ENCODE measurements at regions not wholly inside any gene's neighbourhood (a gene's known extent, or its start where the extent isn't known, plus 50 kb on each side); places are given as distances from the start of the nearest gene placed in this dataset.

- peak; percentile 2 for DNase-seq
Observed at GRCh38 chr10:121036431-121036830, 185.3 kb downstream of the WDR11 start.

DNA sequence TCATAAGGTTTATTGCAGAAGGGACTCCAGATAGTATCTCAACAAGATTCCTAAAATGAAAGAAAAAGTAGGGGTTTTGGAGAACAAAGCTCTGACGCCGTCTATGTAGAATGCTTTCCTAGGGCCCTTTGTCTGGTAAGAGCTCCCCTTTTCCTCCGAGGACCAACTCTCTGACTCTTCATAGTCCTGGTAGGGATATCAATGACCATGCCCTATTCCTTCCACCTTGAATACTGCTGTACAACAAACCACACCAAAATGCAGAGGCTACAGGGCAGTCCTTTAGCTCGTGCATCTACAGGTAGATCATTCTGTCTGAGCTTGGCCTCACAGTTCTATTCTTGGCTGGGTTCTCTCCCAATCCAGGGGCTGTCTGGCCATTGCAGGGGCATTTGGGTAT is 190.3 kb downstream of the WDR11 start:
- DNase-seq = no peak

GRCh38 chr10:121041906-121042305 is 190.7 kb downstream of the WDR11 start:
- no peak for DNase-seq

DNA sequence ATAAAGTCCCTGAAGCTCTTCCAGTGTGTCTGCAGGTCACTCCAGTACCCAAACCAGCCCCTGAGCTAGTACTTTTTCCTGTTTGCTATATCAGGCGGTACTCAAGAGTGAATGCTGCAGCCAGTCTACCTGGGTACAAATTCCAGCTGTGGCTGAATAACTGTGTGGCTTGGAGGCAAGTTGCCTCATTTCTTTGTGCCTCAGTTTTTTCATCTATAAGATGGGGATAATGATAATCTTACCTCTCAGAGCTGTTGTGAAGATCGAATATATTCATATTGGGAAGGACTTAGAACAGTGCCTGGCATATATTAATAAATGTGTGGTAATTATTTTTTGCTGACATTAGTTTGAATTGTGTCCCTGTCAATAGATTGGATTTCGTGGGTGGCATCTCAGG is 191.2 kb downstream of the WDR11 start:
- DNase-seq = no peak

GRCh38 chr10:121043124-121043849 is 192.1 kb downstream of the WDR11 start:
- no peak for DNase-seq

- DNase-seq = no peak
Observed at GRCh38 chr10:121048749-121049148, 197.6 kb downstream of the WDR11 start.

GRCh38 chr10:121049489-121049888 is 198.3 kb downstream of the WDR11 start:
- DNase-seq = no peak

GRCh38 chr10:121049923-121050322 is 198.8 kb downstream of the WDR11 start:
- DNase-seq = no peak

DNA sequence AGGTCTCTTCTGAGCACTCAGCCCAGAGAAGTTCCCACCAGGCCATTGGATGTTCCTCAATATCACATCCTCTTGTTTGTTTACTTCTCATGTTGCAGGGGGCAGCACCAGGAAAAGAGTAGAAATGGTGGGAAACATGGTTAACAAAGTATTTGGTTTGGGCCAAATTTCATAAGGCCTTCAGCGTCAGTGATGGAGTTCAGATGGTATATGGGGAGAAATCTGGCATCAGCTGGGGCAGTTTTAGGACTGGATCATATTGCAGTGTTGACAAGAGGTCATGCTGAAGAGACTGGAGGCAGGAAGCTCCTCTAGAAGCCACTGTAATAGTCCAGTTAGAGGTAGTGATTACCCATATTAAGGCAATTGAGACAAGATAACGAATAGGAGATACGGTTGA is 200.0 kb downstream of the WDR11 start:
- DNase-seq = no peak

- no peak for DNase-seq
Observed at GRCh38 chr10:121051696-121052279, 200.6 kb downstream of the WDR11 start.

- no peak for DNase-seq
Observed at GRCh38 chr10:121053151-121053550, 202.0 kb downstream of the WDR11 start.

DNA sequence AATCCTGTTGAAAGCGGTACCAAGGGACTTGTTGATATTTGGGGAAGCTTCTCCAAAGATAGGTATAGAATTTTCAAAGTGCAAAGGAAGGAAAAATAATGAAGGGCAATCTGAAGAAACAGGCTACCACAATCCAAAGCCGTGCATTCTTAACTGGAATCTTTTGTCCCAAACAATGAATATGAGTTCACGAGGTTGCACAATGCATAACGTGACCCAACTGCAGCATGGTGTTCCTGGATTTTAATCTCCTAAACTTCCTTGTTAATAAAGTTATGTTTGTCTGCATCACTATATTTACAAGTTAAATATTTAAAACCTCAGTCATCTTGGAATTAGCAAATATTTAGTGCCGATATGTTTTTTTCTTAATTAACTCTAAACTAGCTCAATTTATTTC is 203.7 kb downstream of the WDR11 start:
- no peak for DNase-seq

- DNase-seq = no peak
Observed at GRCh38 chr10:121057269-121057668, 206.1 kb downstream of the WDR11 start.

GRCh38 chr10:121058082-121058481 is 206.9 kb downstream of the WDR11 start:
- no peak for DNase-seq

- no peak for DNase-seq
Observed at GRCh38 chr10:121059351-121059750, 208.2 kb downstream of the WDR11 start.

GRCh38 chr10:121062115-121062514 is 211.0 kb downstream of the WDR11 start:
- DNase-seq = no peak

- DNase-seq = no peak
Observed at GRCh38 chr10:121063744-121064143, 212.6 kb downstream of the WDR11 start.

DNA sequence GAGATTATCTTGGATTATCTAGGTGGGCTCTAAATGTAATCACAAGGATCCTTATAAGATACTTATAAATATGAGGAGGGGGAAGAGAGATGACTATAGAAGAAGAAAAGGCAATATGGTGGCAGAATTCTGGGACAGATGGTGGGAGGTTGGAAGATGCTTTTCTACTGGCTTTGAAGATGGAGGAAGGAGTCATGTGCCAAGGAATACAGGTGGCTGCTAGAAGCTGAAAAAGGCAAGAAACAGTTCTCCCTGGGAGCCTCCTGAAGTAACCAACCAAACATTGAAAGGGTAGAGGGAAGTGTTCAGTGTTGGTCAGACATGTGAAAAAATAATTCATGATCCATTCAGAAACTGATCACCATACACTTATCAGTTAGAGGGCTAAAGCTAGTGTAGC is 213.3 kb downstream of the WDR11 start:
- DNase-seq = no peak

DNA sequence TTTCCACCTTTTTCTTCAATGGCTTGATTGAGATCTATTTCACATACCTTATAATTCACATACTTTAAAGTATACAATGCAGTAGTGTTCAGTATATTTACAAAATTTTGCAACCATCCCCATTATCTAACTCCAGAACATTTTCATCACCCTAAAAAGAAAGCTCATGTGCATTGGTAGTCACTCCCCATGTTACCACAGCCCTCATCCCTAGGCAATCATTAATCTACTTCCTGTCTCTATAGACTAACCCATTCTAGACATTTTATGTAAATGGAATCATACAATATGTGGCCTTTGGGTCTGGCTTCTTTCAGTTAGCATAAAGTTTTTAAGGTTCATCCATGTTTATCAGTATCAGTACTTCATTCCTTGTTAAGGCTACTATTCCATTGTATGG is 214.2 kb downstream of the WDR11 start:
- no peak for DNase-seq

DNA sequence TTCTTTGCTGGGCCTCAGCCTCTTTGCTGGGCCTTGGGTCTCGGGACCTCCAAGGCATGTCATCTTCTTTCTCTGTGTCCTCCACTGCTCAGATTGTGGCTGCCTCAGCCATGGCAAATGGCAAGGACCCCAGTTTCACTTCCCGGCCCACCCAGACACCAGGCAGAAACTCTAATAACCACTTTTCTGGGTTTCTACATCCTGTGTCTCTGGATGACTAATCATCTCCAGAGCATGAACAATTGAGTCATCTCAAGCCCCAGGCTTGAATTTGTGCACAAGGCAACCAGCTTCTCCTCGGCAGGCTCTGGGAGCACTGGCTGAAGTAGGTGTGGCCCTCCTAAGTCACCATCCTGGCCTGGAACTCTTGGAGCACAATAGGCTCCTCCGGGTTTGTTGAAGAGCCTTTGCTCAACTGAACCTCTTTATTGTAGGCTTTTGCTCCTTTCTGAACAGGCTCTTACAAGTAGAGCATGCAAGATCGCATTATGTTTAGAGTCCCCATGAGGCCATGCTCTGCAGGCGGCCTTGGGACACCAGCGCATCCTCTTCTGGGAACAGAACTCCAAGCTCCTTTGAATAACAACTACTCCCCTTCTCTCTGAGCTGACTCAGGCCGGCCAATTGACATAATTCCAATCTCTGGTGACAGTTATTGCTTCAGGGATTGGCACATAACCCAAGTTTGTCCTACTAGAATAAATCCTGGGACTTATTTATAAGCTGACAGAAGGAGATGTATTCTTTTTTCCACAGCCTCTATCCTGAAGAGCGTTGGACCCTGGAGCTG is 218.1 kb downstream of the WDR11 start:
- DNase-seq = peak; percentile 3

GRCh38 chr10:121070275-121071070 is 219.3 kb downstream of the WDR11 start:
- DNase-seq = no peak

GRCh38 chr10:121071901-121072300 is 220.7 kb downstream of the WDR11 start:
- DNase-seq = no peak

DNA sequence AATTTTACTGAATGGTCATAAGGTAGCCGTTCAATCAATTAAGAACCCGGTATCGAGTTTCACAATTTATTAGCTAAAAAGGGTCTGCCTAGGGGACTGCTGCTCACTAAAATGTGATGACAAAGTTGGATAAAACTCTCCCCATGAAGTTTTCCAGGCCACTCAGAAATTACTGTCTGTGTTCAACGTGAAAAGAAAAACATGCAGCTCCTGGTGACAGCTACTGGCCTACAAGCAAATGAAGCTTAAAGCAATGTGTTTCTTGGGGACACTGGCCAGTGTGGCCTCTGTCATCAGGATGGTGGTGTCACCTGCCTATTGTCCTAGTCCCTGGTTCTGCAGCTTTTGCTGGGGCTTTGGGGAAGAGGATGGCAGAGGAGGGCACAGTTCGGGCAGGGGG is 222.6 kb downstream of the WDR11 start:
- DNase-seq = no peak
